ENCODE measurements at regions not wholly inside any gene's neighbourhood (a gene's known extent, or its start where the extent isn't known, plus 50 kb on each side); places are given as distances from the start of the nearest gene placed in this dataset.

- Mint-ChIP-seq H3K36me3 (no peaks in the 10 kb centered on the region), H3K9me3 (no peaks in the 10 kb centered on the region), H3K27ac (no peak overlapping the region)
- no peak for ATAC-seq
- no peak for DNase-seq (ENCODE audit: low spot score in 2 of 2)
These were observed 56.6 kb upstream of the RBBP6 start for GRCh38 chr16:24482681-24483202.

GRCh38 chr16:24488045-24488444 lies 51.3 kb upstream of the RBBP6 start:
- DNase-seq (ENCODE audit: low spot score in 2 of 2) (no peak), ATAC-seq (no peak)
- peaks cover 0 to 4% of the 10 kb centered on the region in 2 donors for H3K9me3 Mint-ChIP-seq
- peaks cover 5 to 8% of the 10 kb centered on the region in 2 donors for H3K36me3 Mint-ChIP-seq
- no peak overlapping the region for H3K27ac Mint-ChIP-seq

All from activated naive CD4-positive, alpha-beta T cell treated with anti-CD3 and anti-CD28 coated beads, Interleukin-2, amount 50 U/mL, for 72 hours (primary cell).